Spleen (tissue), 11 donors: ENCODE measurements at regions not wholly inside any gene's neighbourhood (a gene's known extent, or its start where the extent isn't known, plus 50 kb on each side); places are given as distances from the start of the nearest gene placed in this dataset.

Experiments
- DNase-seq: peaks from one replicate; pipeline ENCODE4 v3.0.0-alpha.2; 2020
- H3K27ac ChIP-seq, 8 donors: fragments of 200-600 bp; sonication (generic) in 7 of 8; 1 replicate in 4 of 8; 2 replicates in 4 of 8; pipeline versions ENCODE4 v1.5.0 to v1.8.0; 2016 to 2021; ENCODE audit warnings: inconsistent platforms in 4 of 8, mild to moderate bottlenecking in 4 of 8, moderate library complexity in 1 of 8
- H3K27me3 ChIP-seq, 7 donors: fragments of 200-600 bp; sonication (generic) in 6 of 7; replicated peaks in 1 of 7; 1 replicate in 4 of 7; 2 replicates in 3 of 7; pipeline versions ENCODE4 v1.5.0 to v1.8.0; 2016 to 2021; ENCODE audit warnings: inconsistent platforms in 3 of 7, mild to moderate bottlenecking in 1 of 7
- H3K36me3 ChIP-seq, 6 donors: fragments of 200-600 bp; sonication (generic) in 5 of 6; 1 replicate in 4 of 6; 2 replicates in 2 of 6; pipeline versions ENCODE4 v1.5.0 to v1.8.0; 2016 to 2021; ENCODE audit warnings: inconsistent platforms in 2 of 6
- H3K4me1 ChIP-seq, 6 donors: fragments of 200-600 bp; sonication (generic) in 5 of 6; 1 replicate in 3 of 6; 2 replicates in 3 of 6; pipeline versions ENCODE4 v1.5.0 to v1.8.0; 2016 to 2021; ENCODE audit warnings: inconsistent platforms in 3 of 6
- H3K4me3 ChIP-seq, 8 donors: fragments of 200-600 bp; sonication (generic) in 7 of 8; 1 replicate in 4 of 8; 2 replicates in 4 of 8; pipeline versions ENCODE4 v1.5.0 to v1.8.0; 2016 to 2021; ENCODE audit warnings: inconsistent platforms in 4 of 8, mild to moderate bottlenecking in 4 of 8, moderate library complexity in 2 of 8
- H3K9me3 ChIP-seq, 8 donors: fragments of 200-600 bp; sonication (generic) in 7 of 8; 1 replicate in 4 of 8; 2 replicates in 4 of 8; pipeline versions ENCODE4 v1.5.0 to v1.8.0; 2016 to 2021; ENCODE audit warnings: inconsistent platforms in 4 of 8
- CTCF ChIP-seq, 11 experiments: fragments of 200-600 bp in 7 of 11; fragments of 450-650 bp in 4 of 11; sonication (generic) in 4 of 11; IDR thresholded peaks in 8 of 11; conservative IDR thresholded peaks in 3 of 11; 1 replicate in 7 of 11; 2 replicates in 4 of 11; pipeline versions ENCODE4 v1.4.0 to v1.8.0; 2016 to 2021; ENCODE audit warnings: antibody characterized with exemption in 11 of 11, inconsistent platforms in 4 of 11, mild to moderate bottlenecking in 1 of 11
- POLR2A ChIP-seq, 3 donors: fragments of 450-650 bp; IDR thresholded peaks; one replicate each; pipeline ENCODE4 v1.5.1; 2017; ENCODE audit warnings: antibody characterized with exemption in 3 of 3, mild to moderate bottlenecking in 1 of 3
- POLR2AphosphoS5 ChIP-seq, 3 donors: sonication (generic); formaldehyde crosslinking; IDR thresholded peaks; one replicate each; pipeline ENCODE4 v1.5.1; 2017; ENCODE audit warnings: antibody characterized with exemption in 3 of 3
- WGBS, 5 donors: extraction: QIAGEN DNeasy Blood & Tissue Kit in 3 of 5; methylation state at CpG; one replicate each; pipeline versions ENCODE4 v1.1.5 to v1.1.7; 2013 to 2018; 5-methylcytosine and 5-hydroxymethylcytosine counted together
- intact Hi-C: fragments of 100-400 bp; cut with DNase I; formaldehyde crosslinking; loops from one replicate; pipeline ENCODE4 v1.15.0; 2023; ENCODE audit warnings: low total_unique reads
- donor health status: healthy with polysubstance abuse.
- donor health status: DM: no; HTN: no; CAD: no; lungs with moderate emphysema.
- donor health status: DM: no; HTN: no; CAD: no.
- donor health status: Bipolar disorder and iron deficiency.
- donor health status: healthy.
- donor health status: DM: no; HTN: no; CAD: no.
- donor health status: DM: yes; HTN: yes; CAD: no.

DNA sequence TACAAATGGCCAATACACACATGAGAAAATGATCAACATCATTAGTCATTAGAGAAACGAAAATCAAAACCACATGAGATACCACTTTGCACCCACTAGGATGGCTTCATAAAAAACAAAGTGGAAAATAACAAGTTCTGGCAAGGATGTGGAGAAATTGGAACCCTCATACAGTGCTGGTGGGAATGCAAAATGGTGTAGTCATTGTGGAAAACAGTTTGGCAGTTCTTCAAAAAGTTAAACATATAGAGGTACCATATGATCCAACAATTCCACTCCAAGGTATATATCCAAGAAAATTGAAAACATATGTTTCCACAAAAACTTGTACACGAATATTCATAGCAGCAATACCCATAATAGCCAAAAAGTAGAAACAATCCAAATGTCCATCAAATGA lies 231.6 kb upstream of the CSF3R start:
- H3K36me3 ChIP-seq = no peaks in the 10 kb centered on the region
- DNase-seq = no peak
- H3K4me1 ChIP-seq = no peaks in the 10 kb centered on the region
- no peak overlapping the region for H3K4me3 ChIP-seq
- no peak for TF ChIP-seq POLR2A (IDR thresholded peaks at IDR 0.05)
- TF ChIP-seq CTCF (IDR thresholded peaks at IDR 0.05 in 8 of 11, conservative IDR thresholded peaks at IDR 0.05 in 3 of 11) = no peak
- no peak for TF ChIP-seq POLR2AphosphoS5 (IDR thresholded peaks at IDR 0.05)
- no peak overlapping the region for H3K27ac ChIP-seq
- 43 to 63% (median 58%) methylated on average over 2 of the region's 2 CpGs for WGBS, 5 donors
- intact Hi-C loops = no loop called here
- H3K9me3 ChIP-seq = no peaks in the 10 kb centered on the region
- peaks cover 0 to 74% (median 20%) of the 10 kb centered on the region in 7 donors for H3K27me3 ChIP-seq

GRCh38 chr1:36711480-36711879 lies 228.8 kb upstream of the CSF3R start:
- H3K27me3 ChIP-seq = peaks cover 0 to 88% (median 21%) of the 10 kb centered on the region in 7 donors
- intact Hi-C loops = no loop called here
- WGBS, 5 donors = 22 to 36% (median 27%) methylated on average over 2 of the region's 2 CpGs

DNA sequence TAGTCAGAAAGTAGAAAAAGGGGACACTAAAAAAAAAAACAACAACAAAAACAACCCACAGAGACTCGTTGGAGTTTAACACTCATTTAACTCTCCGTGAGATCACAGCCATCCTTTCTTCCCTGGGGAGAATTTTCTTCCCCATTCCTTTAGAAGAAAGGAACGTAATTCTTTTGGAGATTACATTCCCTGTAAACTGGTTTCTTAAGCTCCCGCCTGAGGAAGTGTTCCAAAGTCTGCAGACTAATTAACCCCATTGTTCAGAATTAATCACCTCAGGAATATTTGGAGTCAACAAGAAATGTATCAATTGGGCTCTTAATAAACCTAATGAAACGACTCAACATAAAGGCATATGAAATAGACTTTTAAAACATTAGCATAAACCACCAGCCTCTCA lies 228.2 kb upstream of the CSF3R start:
- TF ChIP-seq POLR2A (IDR thresholded peaks at IDR 0.05) = no peak
- Histone ChIP-seq H3K4me3 (no peak overlapping the region), H3K4me1 (no peaks in the 10 kb centered on the region), H3K27ac (no peak overlapping the region), H3K9me3 (no peaks in the 10 kb centered on the region), H3K27me3 (peaks cover 0 to 88% (median 25%) of the 10 kb centered on the region in 7 donors), H3K36me3 (no peaks in the 10 kb centered on the region)
- WGBS, 5 donors = 17 to 44% (median 27%) methylated on average over 5 of the region's 5 CpGs
- intact Hi-C loops = no loop called here
- no peak for DNase-seq

More at GRCh38 chr1:36711480-36711879, 228.8 kb upstream of the CSF3R start:
- DNase-seq = no peak
- H3K4me1 ChIP-seq = no peaks in the 10 kb centered on the region
- TF ChIP-seq POLR2A (IDR thresholded peaks at IDR 0.05) (no peak), POLR2AphosphoS5 (IDR thresholded peaks at IDR 0.05) (no peak), CTCF (IDR thresholded peaks at IDR 0.05 in 8 of 11, conservative IDR thresholded peaks at IDR 0.05 in 3 of 11) (no peak)
- no peaks in the 10 kb centered on the region for H3K36me3 ChIP-seq
- no peak overlapping the region for H3K4me3 ChIP-seq
- no peaks in the 10 kb centered on the region for H3K9me3 ChIP-seq
- no peak overlapping the region for H3K27ac ChIP-seq

- Histone ChIP-seq H3K27ac (no peak overlapping the region), H3K4me1 (no peaks in the 10 kb centered on the region), H3K36me3 (no peaks in the 10 kb centered on the region), H3K4me3 (no peak overlapping the region), H3K9me3 (no peaks in the 10 kb centered on the region), H3K27me3 (peaks cover 0 to 89% (median 30%) of the 10 kb centered on the region in 7 donors)
- TF ChIP-seq POLR2A (IDR thresholded peaks at IDR 0.05) = no peak
- TF ChIP-seq POLR2AphosphoS5 (IDR thresholded peaks at IDR 0.05) = no peak
- no peak for TF ChIP-seq CTCF (IDR thresholded peaks at IDR 0.05 in 8 of 11, conservative IDR thresholded peaks at IDR 0.05 in 3 of 11)
- WGBS, 5 donors = 62 to 70% (median 64%) methylated on average over 17 of the region's 17 CpGs
- intact Hi-C loops = loop anchor here (10.0 kb wide), 1 partner anchor 325 kb away; the partner anchor contains the start of gene GRIK3
- peak; percentile 61 for DNase-seq
Observed at GRCh38 chr1:36709869-36710481, 227.3 kb upstream of the CSF3R start.
